ENCODE measurements at regions not wholly inside any gene's neighbourhood (a gene's known extent, or its start where the extent isn't known, plus 50 kb on each side); places are given as distances from the start of the nearest gene placed in this dataset.

DNA sequence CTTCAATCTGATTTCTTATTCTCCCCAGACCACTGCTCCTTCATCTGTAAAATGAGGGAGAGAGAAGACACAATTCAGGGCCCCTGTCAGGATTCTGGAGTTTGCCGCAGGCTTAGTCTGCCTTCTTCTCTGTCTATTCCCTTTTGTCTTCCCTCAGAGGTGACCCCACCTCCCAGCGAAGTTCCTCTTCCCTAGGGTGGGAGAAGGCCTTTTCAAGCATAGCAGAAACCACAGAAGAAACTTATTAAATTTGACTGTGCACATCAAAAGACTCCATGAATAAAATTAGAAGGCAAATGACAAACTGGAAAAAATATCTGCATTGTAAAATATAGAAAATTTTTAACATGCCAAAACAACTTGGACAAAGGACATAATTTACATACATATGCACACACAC, 148.8 kb downstream of the HNRNPD start:
- no peak overlapping the region for H3K27ac ChIP-seq (ENCODE audit: low read length)
- DNase-seq (ENCODE audit: low read depth, low spot score) (no peak), ATAC-seq (no peak)
- intact Hi-C loops (cut with micrococcal nuclease; ENCODE audit: unreplicated experiment) (no loop called here), in situ Hi-C loops (cut with HindIII; ENCODE audit: low pct_unique_long_range_greater_than_20kb, low sequenced_read_pairs) (no loop called here)
- TF ChIP-seq TCF7L2 (IDR thresholded peaks at IDR 0.05; ENCODE audit: low read depth, low read length) (no peak), SIN3A (IDR thresholded peaks at IDR 0.05; ENCODE audit: borderline replicate concordance, insufficient read depth, low read depth, low read length) (no peak), POLR2AphosphoS5 (IDR thresholded peaks at IDR 0.05; ENCODE audit: low read depth, low read length) (no peak), CTCF (IDR thresholded peaks at IDR 0.05) (no peak)
- TF ChIP-seq, protein P1, sequence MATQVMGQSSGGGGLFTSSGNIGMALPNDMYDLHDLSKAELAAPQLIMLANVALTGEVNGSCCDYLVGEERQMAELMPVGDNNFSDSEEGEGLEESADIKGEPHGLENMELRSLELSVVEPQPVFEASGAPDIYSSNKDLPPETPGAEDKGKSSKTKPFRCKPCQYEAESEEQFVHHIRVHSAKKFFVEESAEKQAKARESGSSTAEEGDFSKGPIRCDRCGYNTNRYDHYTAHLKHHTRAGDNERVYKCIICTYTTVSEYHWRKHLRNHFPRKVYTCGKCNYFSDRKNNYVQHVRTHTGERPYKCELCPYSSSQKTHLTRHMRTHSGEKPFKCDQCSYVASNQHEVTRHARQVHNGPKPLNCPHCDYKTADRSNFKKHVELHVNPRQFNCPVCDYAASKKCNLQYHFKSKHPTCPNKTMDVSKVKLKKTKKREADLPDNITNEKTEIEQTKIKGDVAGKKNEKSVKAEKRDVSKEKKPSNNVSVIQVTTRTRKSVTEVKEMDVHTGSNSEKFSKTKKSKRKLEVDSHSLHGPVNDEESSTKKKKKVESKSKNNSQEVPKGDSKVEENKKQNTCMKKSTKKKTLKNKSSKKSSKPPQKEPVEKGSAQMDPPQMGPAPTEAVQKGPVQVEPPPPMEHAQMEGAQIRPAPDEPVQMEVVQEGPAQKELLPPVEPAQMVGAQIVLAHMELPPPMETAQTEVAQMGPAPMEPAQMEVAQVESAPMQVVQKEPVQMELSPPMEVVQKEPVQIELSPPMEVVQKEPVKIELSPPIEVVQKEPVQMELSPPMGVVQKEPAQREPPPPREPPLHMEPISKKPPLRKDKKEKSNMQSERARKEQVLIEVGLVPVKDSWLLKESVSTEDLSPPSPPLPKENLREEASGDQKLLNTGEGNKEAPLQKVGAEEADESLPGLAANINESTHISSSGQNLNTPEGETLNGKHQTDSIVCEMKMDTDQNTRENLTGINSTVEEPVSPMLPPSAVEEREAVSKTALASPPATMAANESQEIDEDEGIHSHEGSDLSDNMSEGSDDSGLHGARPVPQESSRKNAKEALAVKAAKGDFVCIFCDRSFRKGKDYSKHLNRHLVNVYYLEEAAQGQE (IDR thresholded peaks at IDR 0.05; ENCODE audit: insufficient read depth in 1 of 2, low read depth in 2 of 2, low read length in 1 of 2): no peak
- H3K9me3 ChIP-seq (ENCODE audit: control insufficient read depth, insufficient read depth, low read depth, low read length): no peaks in the 10 kb centered on the region
- no peaks in the 10 kb centered on the region for H3K36me3 ChIP-seq (ENCODE audit: control insufficient read depth, insufficient read depth, low read length)
- H3K4me3 ChIP-seq (ENCODE audit: low read depth in 2 of 2, low read length in 2 of 2): no peak overlapping the region
- CTCF ChIA-PET: no interaction called here
- no peaks in the 10 kb centered on the region; the same call in 1 of the 2 replicates for H3K27me3 ChIP-seq (ENCODE audit: control insufficient read depth, insufficient read depth, low read length)
- H3K4me1 ChIP-seq (ENCODE audit: control insufficient read depth, insufficient read depth, low read length): no peaks in the 10 kb centered on the region
- BruUV-seq (replicated peaks): no TSS peak
- POLR2A ChIA-PET: no interaction called here

DNA sequence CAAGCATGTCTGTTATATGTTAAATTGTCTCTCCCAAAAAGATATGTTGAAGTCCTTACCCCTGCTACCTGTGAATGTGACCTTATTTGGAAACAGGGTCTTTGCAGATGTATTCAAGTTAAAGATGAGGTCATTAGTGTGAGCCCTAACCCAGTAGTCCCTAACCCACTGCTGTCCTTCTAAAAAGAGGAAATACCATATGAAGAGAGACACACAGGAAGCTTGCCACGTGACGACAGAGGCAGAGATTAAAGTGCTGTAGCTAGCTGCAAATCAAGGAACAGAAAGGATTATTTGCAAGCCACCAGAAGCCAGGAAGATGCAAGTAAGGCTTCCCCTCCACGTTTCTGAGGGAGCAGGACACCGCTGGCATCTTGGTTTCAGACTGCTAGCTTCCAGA, 150.1 kb downstream of the HNRNPD start:
- ATAC-seq (no peak), DNase-seq (ENCODE audit: low read depth, low spot score) (no peak)
- TF ChIP-seq TCF7L2 (IDR thresholded peaks at IDR 0.05; ENCODE audit: low read depth, low read length) (no peak), CTCF (IDR thresholded peaks at IDR 0.05) (no peak), POLR2AphosphoS5 (IDR thresholded peaks at IDR 0.05; ENCODE audit: low read depth, low read length) (no peak), SIN3A (IDR thresholded peaks at IDR 0.05; ENCODE audit: borderline replicate concordance, insufficient read depth, low read depth, low read length) (no peak)
- TF ChIP-seq, protein P1 (IDR thresholded peaks at IDR 0.05; ENCODE audit: insufficient read depth in 1 of 2, low read depth in 2 of 2, low read length in 1 of 2): no peak
- H3K9me3 ChIP-seq (ENCODE audit: control insufficient read depth, insufficient read depth, low read depth, low read length): no peaks in the 10 kb centered on the region
- no peaks in the 10 kb centered on the region; the same call in 1 of the 2 replicates for H3K27me3 ChIP-seq (ENCODE audit: control insufficient read depth, insufficient read depth, low read length)
- H3K4me1 ChIP-seq (ENCODE audit: control insufficient read depth, insufficient read depth, low read length): no peaks in the 10 kb centered on the region
- BruUV-seq (replicated peaks): no TSS peak
- no peak overlapping the region for H3K27ac ChIP-seq (ENCODE audit: low read length)
- ChIA-PET CTCF (no interaction called here), POLR2A (no interaction called here)
- intact Hi-C loops (cut with micrococcal nuclease; ENCODE audit: unreplicated experiment): no loop called here
- no peaks in the 10 kb centered on the region for H3K36me3 ChIP-seq (ENCODE audit: control insufficient read depth, insufficient read depth, low read length)
- no peak overlapping the region for H3K4me3 ChIP-seq (ENCODE audit: low read depth in 2 of 2, low read length in 2 of 2)
- in situ Hi-C loops (cut with HindIII; ENCODE audit: low pct_unique_long_range_greater_than_20kb, low sequenced_read_pairs): no loop called here

Measured in Panc1 (cell line).